Gastroesophageal sphincter (tissue), 3 donors: ENCODE measurements at regions not wholly inside any gene's neighbourhood (a gene's known extent, or its start where the extent isn't known, plus 50 kb on each side); places are given as distances from the start of the nearest gene placed in this dataset.

Experiments
- EP300 ChIP-seq: sonication (generic); formaldehyde crosslinking; IDR thresholded peaks from one replicate; pipeline ENCODE4 v1.6.1; 2017; ENCODE audit warnings: antibody characterized with exemption, mild to moderate bottlenecking
- POLR2A ChIP-seq, 2 donors: fragments of 450-650 bp; IDR thresholded peaks; one replicate each; pipeline ENCODE4 v1.6.1; 2017; ENCODE audit warnings: antibody characterized with exemption in 2 of 2, mild to moderate bottlenecking in 2 of 2, moderate library complexity in 1 of 2
- POLR2AphosphoS5 ChIP-seq: sonication (generic); formaldehyde crosslinking; IDR thresholded peaks from one replicate; pipeline ENCODE4 v1.6.1; 2017; ENCODE audit warnings: antibody characterized with exemption
- TF ChIP-seq, protein P1 (sequence below), 4 experiments: fragments of 200-600 bp in 2 of 4; fragments of 450-650 bp in 2 of 4; sonication (generic) in 1 of 4; IDR thresholded peaks; one replicate each; pipeline ENCODE4 v1.5.1; 2017 to 2019; ENCODE audit warnings: antibody characterized with exemption in 4 of 4, mild to moderate bottlenecking in 2 of 4, moderate library complexity in 2 of 4

DNA sequence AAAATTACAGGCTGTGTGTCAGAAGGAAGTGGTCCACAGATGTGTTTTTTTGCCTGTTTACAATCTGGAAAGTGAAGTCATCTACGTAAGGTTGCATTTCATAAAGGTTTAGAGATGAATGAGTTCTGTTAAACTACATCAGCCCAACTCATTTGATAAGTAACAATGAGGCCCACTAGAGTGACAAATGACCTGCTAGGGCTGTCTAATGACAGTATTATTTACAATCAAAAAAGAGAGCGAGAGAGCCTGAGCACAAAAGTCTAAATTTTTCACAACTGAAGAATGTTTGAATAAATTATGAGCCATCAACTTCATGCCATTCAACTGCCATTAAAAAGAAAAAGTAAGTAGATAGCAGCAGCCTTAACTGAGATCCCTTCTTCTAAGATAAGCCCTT is 135.7 kb upstream of the TBL1XR1 start:
- TF ChIP-seq, protein P1, sequence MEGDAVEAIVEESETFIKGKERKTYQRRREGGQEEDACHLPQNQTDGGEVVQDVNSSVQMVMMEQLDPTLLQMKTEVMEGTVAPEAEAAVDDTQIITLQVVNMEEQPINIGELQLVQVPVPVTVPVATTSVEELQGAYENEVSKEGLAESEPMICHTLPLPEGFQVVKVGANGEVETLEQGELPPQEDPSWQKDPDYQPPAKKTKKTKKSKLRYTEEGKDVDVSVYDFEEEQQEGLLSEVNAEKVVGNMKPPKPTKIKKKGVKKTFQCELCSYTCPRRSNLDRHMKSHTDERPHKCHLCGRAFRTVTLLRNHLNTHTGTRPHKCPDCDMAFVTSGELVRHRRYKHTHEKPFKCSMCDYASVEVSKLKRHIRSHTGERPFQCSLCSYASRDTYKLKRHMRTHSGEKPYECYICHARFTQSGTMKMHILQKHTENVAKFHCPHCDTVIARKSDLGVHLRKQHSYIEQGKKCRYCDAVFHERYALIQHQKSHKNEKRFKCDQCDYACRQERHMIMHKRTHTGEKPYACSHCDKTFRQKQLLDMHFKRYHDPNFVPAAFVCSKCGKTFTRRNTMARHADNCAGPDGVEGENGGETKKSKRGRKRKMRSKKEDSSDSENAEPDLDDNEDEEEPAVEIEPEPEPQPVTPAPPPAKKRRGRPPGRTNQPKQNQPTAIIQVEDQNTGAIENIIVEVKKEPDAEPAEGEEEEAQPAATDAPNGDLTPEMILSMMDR (IDR thresholded peaks at IDR 0.05), result no peak
- no peak for TF ChIP-seq POLR2A (IDR thresholded peaks at IDR 0.05)
- no peak for TF ChIP-seq EP300
- no peak for TF ChIP-seq POLR2AphosphoS5
